ENCODE measurements at regions not wholly inside any gene's neighbourhood (a gene's known extent, or its start where the extent isn't known, plus 50 kb on each side); places are given as distances from the start of the nearest gene placed in this dataset.

GRCh38 chr10:128796396-128796912 is 670.2 kb upstream of the MKI67 start:
- Histone ChIP-seq H3K4me3 (ENCODE audit: low read length) (no peak overlapping the region), H3K4me2 (ENCODE audit: low read length) (no peak overlapping the region), H3K27me3 (ENCODE audit: control insufficient read depth, insufficient read depth, low read length) (no peaks in the 10 kb centered on the region), H3K9ac (ENCODE audit: low read depth, low read length) (no peak overlapping the region), H3K9me3 (replicated peaks; ENCODE audit: low read length) (peaks cover 17% of the 10 kb centered on the region), H3K4me1 (ENCODE audit: control insufficient read depth, insufficient read depth, low read length) (no peaks in the 10 kb centered on the region), H3K36me3 (ENCODE audit: insufficient read depth, low read length) (no peaks in the 10 kb centered on the region)

- Histone ChIP-seq H3K36me3 (ENCODE audit: insufficient read depth, low read length) (no peaks in the 10 kb centered on the region), H3K4me3 (ENCODE audit: low read length) (no peak overlapping the region), H3K9me3 (replicated peaks; ENCODE audit: low read length) (peaks cover 15% of the 10 kb centered on the region), H3K4me2 (ENCODE audit: low read length) (no peak overlapping the region), H3K27me3 (ENCODE audit: control insufficient read depth, insufficient read depth, low read length) (no peaks in the 10 kb centered on the region), H3K4me1 (ENCODE audit: control insufficient read depth, insufficient read depth, low read length) (no peaks in the 10 kb centered on the region), H3K9ac (ENCODE audit: low read depth, low read length) (no peak overlapping the region)
These were observed 665.0 kb upstream of the MGMT start for GRCh38 chr10:128802062-128802461.

GRCh38 chr10:128803790-128804189 is 663.3 kb upstream of the MGMT start:
- Histone ChIP-seq H3K9me3 (replicated peaks; ENCODE audit: low read length) (peaks cover 14% of the 10 kb centered on the region), H3K4me1 (ENCODE audit: control insufficient read depth, insufficient read depth, low read length) (no peaks in the 10 kb centered on the region), H3K36me3 (ENCODE audit: insufficient read depth, low read length) (no peaks in the 10 kb centered on the region), H3K4me3 (ENCODE audit: low read length) (no peak overlapping the region), H3K9ac (ENCODE audit: low read depth, low read length) (no peak overlapping the region), H3K4me2 (ENCODE audit: low read length) (no peak overlapping the region), H3K27me3 (ENCODE audit: control insufficient read depth, insufficient read depth, low read length) (no peaks in the 10 kb centered on the region)

- no peaks in the 10 kb centered on the region for H3K4me1 ChIP-seq (ENCODE audit: control insufficient read depth, insufficient read depth, low read length)
- no peaks in the 10 kb centered on the region for H3K27me3 ChIP-seq (ENCODE audit: control insufficient read depth, insufficient read depth, low read length)
- H3K9ac ChIP-seq (ENCODE audit: low read depth, low read length), result no peak overlapping the region
- no peak overlapping the region for H3K4me2 ChIP-seq (ENCODE audit: low read length)
- no peaks in the 10 kb centered on the region for H3K36me3 ChIP-seq (ENCODE audit: insufficient read depth, low read length)
- H3K4me3 ChIP-seq (ENCODE audit: low read length), result no peak overlapping the region
- H3K9me3 ChIP-seq (replicated peaks; ENCODE audit: low read length), result peaks cover 14% of the 10 kb centered on the region
These were observed 662.6 kb upstream of the MGMT start for GRCh38 chr10:128804411-128804810.

- H3K9me3 ChIP-seq (replicated peaks; ENCODE audit: low read length), result peaks cover 17% of the 10 kb centered on the region
- H3K4me2 ChIP-seq (ENCODE audit: low read length), result no peak overlapping the region
- H3K4me1 ChIP-seq (ENCODE audit: control insufficient read depth, insufficient read depth, low read length), result no peaks in the 10 kb centered on the region
- H3K9ac ChIP-seq (ENCODE audit: low read depth, low read length), result no peak overlapping the region
- no peak overlapping the region for H3K4me3 ChIP-seq (ENCODE audit: low read length)
- H3K27me3 ChIP-seq (ENCODE audit: control insufficient read depth, insufficient read depth, low read length), result no peaks in the 10 kb centered on the region
- no peaks in the 10 kb centered on the region for H3K36me3 ChIP-seq (ENCODE audit: insufficient read depth, low read length)
These were observed 658.1 kb upstream of the MGMT start for GRCh38 chr10:128808921-128809440.

GRCh38 chr10:128811511-128811910 is 655.5 kb upstream of the MGMT start:
- H3K36me3 ChIP-seq (ENCODE audit: insufficient read depth, low read length), result no peaks in the 10 kb centered on the region
- no peak overlapping the region for H3K9ac ChIP-seq (ENCODE audit: low read depth, low read length)
- H3K4me1 ChIP-seq (ENCODE audit: control insufficient read depth, insufficient read depth, low read length), result no peaks in the 10 kb centered on the region
- no peaks in the 10 kb centered on the region for H3K27me3 ChIP-seq (ENCODE audit: control insufficient read depth, insufficient read depth, low read length)
- peaks cover 13% of the 10 kb centered on the region for H3K9me3 ChIP-seq (replicated peaks; ENCODE audit: low read length)
- no peak overlapping the region for H3K4me2 ChIP-seq (ENCODE audit: low read length)
- no peak overlapping the region for H3K4me3 ChIP-seq (ENCODE audit: low read length)

- no peak overlapping the region for H3K9ac ChIP-seq (ENCODE audit: low read depth, low read length)
- H3K36me3 ChIP-seq (ENCODE audit: insufficient read depth, low read length), result no peaks in the 10 kb centered on the region
- H3K4me1 ChIP-seq (ENCODE audit: control insufficient read depth, insufficient read depth, low read length), result no peaks in the 10 kb centered on the region
- peaks cover 13% of the 10 kb centered on the region for H3K9me3 ChIP-seq (replicated peaks; ENCODE audit: low read length)
- no peaks in the 10 kb centered on the region for H3K27me3 ChIP-seq (ENCODE audit: control insufficient read depth, insufficient read depth, low read length)
- no peak overlapping the region for H3K4me2 ChIP-seq (ENCODE audit: low read length)
- no peak overlapping the region for H3K4me3 ChIP-seq (ENCODE audit: low read length)
These were observed 655.0 kb upstream of the MGMT start for GRCh38 chr10:128812000-128812399.

- peaks cover 10% of the 10 kb centered on the region for H3K9me3 ChIP-seq (replicated peaks; ENCODE audit: low read length)
- no peak overlapping the region for H3K4me3 ChIP-seq (ENCODE audit: low read length)
- no peaks in the 10 kb centered on the region for H3K36me3 ChIP-seq (ENCODE audit: insufficient read depth, low read length)
- no peaks in the 10 kb centered on the region for H3K27me3 ChIP-seq (ENCODE audit: control insufficient read depth, insufficient read depth, low read length)
- H3K4me1 ChIP-seq (ENCODE audit: control insufficient read depth, insufficient read depth, low read length), result no peaks in the 10 kb centered on the region
- no peak overlapping the region for H3K4me2 ChIP-seq (ENCODE audit: low read length)
- no peak overlapping the region for H3K9ac ChIP-seq (ENCODE audit: low read depth, low read length)
These were observed 653.5 kb upstream of the MGMT start for GRCh38 chr10:128813574-128813973.

- no peaks in the 10 kb centered on the region for H3K27me3 ChIP-seq (ENCODE audit: control insufficient read depth, insufficient read depth, low read length)
- H3K4me3 ChIP-seq (ENCODE audit: low read length), result no peak overlapping the region
- no peaks in the 10 kb centered on the region for H3K4me1 ChIP-seq (ENCODE audit: control insufficient read depth, insufficient read depth, low read length)
- peaks cover 12% of the 10 kb centered on the region for H3K9me3 ChIP-seq (replicated peaks; ENCODE audit: low read length)
- H3K4me2 ChIP-seq (ENCODE audit: low read length), result no peak overlapping the region
- no peak overlapping the region for H3K9ac ChIP-seq (ENCODE audit: low read depth, low read length)
- H3K36me3 ChIP-seq (ENCODE audit: insufficient read depth, low read length), result no peaks in the 10 kb centered on the region
These were observed 653.0 kb upstream of the MGMT start for GRCh38 chr10:128814024-128814423.

- Histone ChIP-seq H3K9ac (ENCODE audit: low read depth, low read length) (no peak overlapping the region), H3K27me3 (ENCODE audit: control insufficient read depth, insufficient read depth, low read length) (no peaks in the 10 kb centered on the region), H3K9me3 (replicated peaks; ENCODE audit: low read length) (peaks cover 12% of the 10 kb centered on the region), H3K4me2 (ENCODE audit: low read length) (no peak overlapping the region), H3K36me3 (ENCODE audit: insufficient read depth, low read length) (no peaks in the 10 kb centered on the region), H3K4me1 (ENCODE audit: control insufficient read depth, insufficient read depth, low read length) (no peaks in the 10 kb centered on the region), H3K4me3 (ENCODE audit: low read length) (no peak overlapping the region)
These were observed 652.3 kb upstream of the MGMT start for GRCh38 chr10:128814782-128815181.

GRCh38 chr10:128816726-128817125 is 650.3 kb upstream of the MGMT start:
- H3K9ac ChIP-seq (ENCODE audit: low read depth, low read length), result no peak overlapping the region
- no peaks in the 10 kb centered on the region for H3K4me1 ChIP-seq (ENCODE audit: control insufficient read depth, insufficient read depth, low read length)
- no peak overlapping the region for H3K4me2 ChIP-seq (ENCODE audit: low read length)
- H3K4me3 ChIP-seq (ENCODE audit: low read length), result no peak overlapping the region
- H3K36me3 ChIP-seq (ENCODE audit: insufficient read depth, low read length), result no peaks in the 10 kb centered on the region
- H3K27me3 ChIP-seq (ENCODE audit: control insufficient read depth, insufficient read depth, low read length), result no peaks in the 10 kb centered on the region
- peaks cover 11% of the 10 kb centered on the region for H3K9me3 ChIP-seq (replicated peaks; ENCODE audit: low read length)

GRCh38 chr10:128817636-128818035 is 649.4 kb upstream of the MGMT start:
- Histone ChIP-seq H3K4me3 (ENCODE audit: low read length) (no peak overlapping the region), H3K4me1 (ENCODE audit: control insufficient read depth, insufficient read depth, low read length) (no peaks in the 10 kb centered on the region), H3K9me3 (replicated peaks; ENCODE audit: low read length) (peaks cover 10% of the 10 kb centered on the region), H3K36me3 (ENCODE audit: insufficient read depth, low read length) (no peaks in the 10 kb centered on the region), H3K4me2 (ENCODE audit: low read length) (no peak overlapping the region), H3K27me3 (ENCODE audit: control insufficient read depth, insufficient read depth, low read length) (no peaks in the 10 kb centered on the region), H3K9ac (ENCODE audit: low read depth, low read length) (no peak overlapping the region)
